Fibroblast of villous mesenchyme (primary cell): ENCODE measurements at regions not wholly inside any gene's neighbourhood (a gene's known extent, or its start where the extent isn't known, plus 50 kb on each side); places are given as distances from the start of the nearest gene placed in this dataset.

Experiments
- DNase-seq: peaks from one replicate; pipeline ENCODE4 v3.0.0-alpha.2; 2010; ENCODE audit warnings: low read depth
- H3K4me3 ChIP-seq: 2 replicates; pipeline ENCODE4 v1.5.1; 2011; ENCODE audit warnings: low read depth, mild to moderate bottlenecking, low read length
- TF ChIP-seq, protein P1 (sequence below): IDR thresholded peaks from 2 replicates; pipeline ENCODE4 v1.5.1; 2012; ENCODE audit warnings: low read depth, mild to moderate bottlenecking, low read length; ENCODE audit not compliant: insufficient read depth

DNA sequence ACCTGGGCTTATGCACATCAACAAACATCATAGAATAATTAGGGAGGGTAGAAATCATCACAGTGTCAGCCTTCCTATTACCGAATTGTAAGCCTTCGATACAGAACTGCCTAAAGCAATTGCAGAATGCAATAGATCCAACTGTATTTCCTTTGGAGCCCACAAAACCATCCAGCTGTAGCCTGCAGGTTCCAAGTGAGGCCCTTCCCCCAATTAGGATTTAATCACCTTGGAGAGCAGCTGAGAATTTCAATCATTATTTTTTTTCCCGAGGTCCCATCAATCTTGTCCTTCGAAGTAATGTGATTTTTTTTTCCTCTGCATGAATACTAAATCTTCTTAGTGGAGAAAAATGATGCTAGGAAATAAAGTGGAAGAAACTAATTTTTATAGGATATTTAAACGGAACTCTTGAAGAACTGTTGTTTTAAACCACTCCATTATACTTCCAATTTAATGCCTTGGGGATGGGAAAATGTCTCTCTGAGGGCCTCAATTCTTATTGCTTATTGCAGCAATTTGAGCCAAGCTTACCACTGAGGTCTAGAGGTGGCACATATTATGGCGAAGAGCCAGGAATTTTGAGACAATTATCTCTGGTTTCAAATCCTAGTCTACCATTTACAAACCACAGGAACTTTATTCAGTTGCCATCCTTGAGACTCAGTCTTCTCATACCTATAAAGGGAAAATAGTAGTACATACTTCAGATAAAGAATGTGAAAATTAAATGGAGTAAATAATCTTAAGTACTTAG is 953.4 kb upstream of the IGFBP7 start:
- H3K4me3 ChIP-seq: no peak overlapping the region
- DNase-seq: no peak
- TF ChIP-seq, protein P1, sequence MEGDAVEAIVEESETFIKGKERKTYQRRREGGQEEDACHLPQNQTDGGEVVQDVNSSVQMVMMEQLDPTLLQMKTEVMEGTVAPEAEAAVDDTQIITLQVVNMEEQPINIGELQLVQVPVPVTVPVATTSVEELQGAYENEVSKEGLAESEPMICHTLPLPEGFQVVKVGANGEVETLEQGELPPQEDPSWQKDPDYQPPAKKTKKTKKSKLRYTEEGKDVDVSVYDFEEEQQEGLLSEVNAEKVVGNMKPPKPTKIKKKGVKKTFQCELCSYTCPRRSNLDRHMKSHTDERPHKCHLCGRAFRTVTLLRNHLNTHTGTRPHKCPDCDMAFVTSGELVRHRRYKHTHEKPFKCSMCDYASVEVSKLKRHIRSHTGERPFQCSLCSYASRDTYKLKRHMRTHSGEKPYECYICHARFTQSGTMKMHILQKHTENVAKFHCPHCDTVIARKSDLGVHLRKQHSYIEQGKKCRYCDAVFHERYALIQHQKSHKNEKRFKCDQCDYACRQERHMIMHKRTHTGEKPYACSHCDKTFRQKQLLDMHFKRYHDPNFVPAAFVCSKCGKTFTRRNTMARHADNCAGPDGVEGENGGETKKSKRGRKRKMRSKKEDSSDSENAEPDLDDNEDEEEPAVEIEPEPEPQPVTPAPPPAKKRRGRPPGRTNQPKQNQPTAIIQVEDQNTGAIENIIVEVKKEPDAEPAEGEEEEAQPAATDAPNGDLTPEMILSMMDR: no peak

DNA sequence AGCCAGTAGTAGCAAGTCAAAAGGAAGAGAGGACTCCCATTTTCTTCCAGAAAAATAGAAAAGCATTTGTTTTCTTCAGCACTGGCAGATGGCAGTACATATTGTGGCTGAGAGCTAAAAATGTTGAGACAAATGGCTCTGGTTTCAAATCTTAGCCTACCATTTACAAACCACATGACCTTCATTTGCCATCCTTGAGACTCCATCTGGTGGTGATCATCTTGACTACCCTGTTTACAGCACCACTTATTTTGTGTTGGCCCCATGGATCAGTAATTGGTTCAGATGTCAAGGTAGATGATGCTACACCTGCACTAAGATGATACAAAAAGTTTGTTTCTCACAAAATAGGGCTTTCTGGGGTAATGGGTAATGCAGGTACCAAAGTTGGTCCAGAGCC is 951.8 kb upstream of the IGFBP7 start:
- no peak for DNase-seq
- H3K4me3 ChIP-seq: no peak overlapping the region
- TF ChIP-seq, protein P1: no peak

DNA sequence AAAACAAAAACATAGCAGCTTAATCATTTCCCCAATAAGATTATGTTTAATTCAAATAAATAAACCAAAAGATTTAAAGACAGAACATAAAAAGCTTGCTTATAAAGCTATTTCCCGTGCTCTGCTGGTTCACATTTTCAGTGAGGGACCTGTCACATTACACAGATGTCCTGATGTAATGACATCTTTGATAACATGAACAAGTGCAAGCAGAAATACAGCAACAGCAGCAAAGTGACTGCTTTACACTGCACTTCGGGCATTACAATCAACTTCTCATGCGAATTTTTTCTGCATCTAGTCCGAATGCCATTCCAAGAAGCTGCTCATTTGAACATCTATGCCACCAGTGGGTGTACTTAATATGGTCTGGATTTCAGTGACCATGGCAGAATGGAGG is 940.3 kb upstream of the IGFBP7 start:
- TF ChIP-seq, protein P1: no peak
- no peak overlapping the region for H3K4me3 ChIP-seq
- no peak for DNase-seq

DNA sequence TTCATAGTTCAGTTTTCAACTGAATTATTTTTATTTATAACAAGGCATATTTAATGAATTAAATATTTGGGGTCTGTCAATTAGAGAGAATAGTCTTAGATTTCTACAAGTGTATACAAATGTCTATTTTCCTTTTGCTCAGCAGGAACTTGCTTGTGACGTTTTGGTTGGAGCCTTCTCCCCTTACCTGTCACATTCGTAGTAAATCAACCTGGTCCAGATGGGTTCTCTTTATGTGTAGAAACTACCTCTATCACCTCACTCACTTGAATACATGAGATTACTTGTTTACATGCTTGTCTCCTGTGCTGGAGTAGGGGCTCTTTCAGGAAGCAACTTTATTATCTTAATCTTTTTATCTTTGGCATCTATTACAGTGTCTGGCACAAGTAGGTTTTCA is 938.3 kb upstream of the IGFBP7 start:
- TF ChIP-seq, protein P1: no peak
- no peak for DNase-seq
- no peak overlapping the region for H3K4me3 ChIP-seq

DNA sequence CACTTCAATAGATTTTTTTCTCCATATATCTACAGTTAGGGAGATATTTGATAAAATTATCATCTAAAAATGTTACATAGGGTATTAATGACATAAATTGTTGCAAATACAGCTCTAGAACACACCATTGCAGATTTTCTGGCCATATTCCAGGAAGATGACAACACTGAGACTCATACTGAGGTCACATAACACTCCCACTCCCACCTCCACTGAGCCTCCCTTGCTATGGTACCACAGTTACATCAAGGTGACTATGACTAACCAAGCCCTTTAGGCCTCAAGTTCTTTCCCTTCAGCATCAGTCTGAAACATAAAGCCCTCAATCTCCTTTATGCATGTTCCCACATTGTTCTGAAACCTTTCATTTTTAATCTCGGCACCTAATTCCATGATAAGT is 932.0 kb upstream of the IGFBP7 start:
- no peak for DNase-seq
- no peak overlapping the region for H3K4me3 ChIP-seq
- TF ChIP-seq, protein P1: no peak

DNA sequence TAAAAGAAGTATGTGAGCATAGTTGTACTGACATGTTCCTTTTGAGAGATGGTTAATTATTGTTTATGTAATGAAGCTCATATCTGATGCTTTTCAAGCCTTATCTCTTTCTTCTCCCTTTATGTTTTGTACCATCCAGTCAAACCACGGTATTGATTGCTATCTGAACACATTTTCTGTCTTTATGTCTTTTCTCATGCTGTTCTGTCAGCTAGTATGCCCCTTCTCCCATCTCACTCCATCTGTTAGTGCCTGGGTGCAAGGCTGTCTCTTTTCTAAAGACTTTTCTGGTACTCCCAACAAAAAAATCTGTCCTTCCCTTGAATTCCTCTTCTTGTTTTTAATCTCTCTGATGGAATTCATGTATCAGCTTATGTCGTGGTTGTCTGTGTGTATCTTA is 883.8 kb upstream of the IGFBP7 start:
- TF ChIP-seq, protein P1: no peak

DNA sequence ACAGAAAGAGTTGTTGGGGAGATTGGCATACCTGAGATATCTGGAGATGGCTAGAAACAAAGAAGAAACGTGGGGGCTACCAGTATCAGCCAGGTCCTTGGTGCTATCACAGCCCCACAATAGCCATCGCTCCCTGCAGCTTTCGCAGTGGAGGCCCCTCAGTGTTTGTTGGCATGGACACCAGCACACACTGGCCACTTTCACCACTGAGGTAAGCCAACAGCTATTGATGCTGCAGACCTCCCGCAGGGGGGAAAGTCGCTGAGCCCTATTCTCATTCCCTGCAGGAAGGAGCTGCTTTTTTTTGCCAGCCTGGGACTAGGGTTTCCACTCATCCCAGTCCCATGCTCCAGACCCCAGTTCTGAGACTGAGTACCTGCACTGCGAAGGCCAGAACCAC is 879.2 kb upstream of the IGFBP7 start:
- no peak for DNase-seq
- H3K4me3 ChIP-seq: no peak overlapping the region
- TF ChIP-seq, protein P1: no peak

More for the DNA sequence above, 883.8 kb upstream of the IGFBP7 start:
- DNase-seq: no peak
- H3K4me3 ChIP-seq: no peak overlapping the region
